OCI-LY1 (cell line): ENCODE measurements at regions not wholly inside any gene's neighbourhood (a gene's known extent, or its start where the extent isn't known, plus 50 kb on each side); places are given as distances from the start of the nearest gene placed in this dataset.

Experiments used
- H2AFZ ChIP-seq: fragments of 200-600 bp; sonication (generic), shearing (Covaris generic); 2 replicates; pipeline ENCODE4 v1.6.0; 2014; ENCODE audit warnings: antibody characterized with exemption, mild to moderate bottlenecking, low read length
- H3F3A ChIP-seq: fragments of 200-600 bp; sonication (generic), shearing (Covaris generic); 2 replicates; pipeline ENCODE4 v1.6.0; 2014; ENCODE audit warnings: mild to moderate bottlenecking, antibody characterized with exemption, low read length, moderate library complexity; ENCODE audit not compliant: insufficient read depth
- H3K27ac ChIP-seq: fragments of 200-600 bp; sonication (generic); 2 replicates; pipeline ENCODE4 v1.5.1; 2014; ENCODE audit warnings: low read length, mixed run types, mild to moderate bottlenecking, low read depth; ENCODE audit not compliant: poor library complexity, severe bottlenecking
- H3K27me3 ChIP-seq: fragments of 200-600 bp; sonication (generic); 2 replicates; pipeline ENCODE4 v1.6.0; 2014; ENCODE audit warnings: antibody characterized with exemption, mild to moderate bottlenecking, low read length, moderate library complexity; ENCODE audit not compliant: insufficient read depth
- H3K36me3 ChIP-seq: fragments of 200-600 bp; sonication (generic); 2 replicates; pipeline ENCODE4 v1.6.1; 2014; ENCODE audit warnings: mild to moderate bottlenecking, antibody characterized with exemption, low read length, moderate library complexity, mixed read lengths; ENCODE audit not compliant: insufficient read depth
- H3K4me1 ChIP-seq: fragments of 200-600 bp; sonication (generic); 2 replicates; pipeline ENCODE4 v1.5.1; 2014; ENCODE audit warnings: mild to moderate bottlenecking, low read length, moderate library complexity; ENCODE audit not compliant: insufficient read depth, severe bottlenecking
- H3K4me2 ChIP-seq: fragments of 200-600 bp; sonication (generic), shearing (Covaris generic); 2 replicates; pipeline ENCODE4 v1.6.1; 2014; ENCODE audit warnings: low read length
- H3K4me3 ChIP-seq: fragments of 200-600 bp; sonication (generic); 2 replicates; pipeline ENCODE4 v1.5.1; 2014; ENCODE audit warnings: low read length, low read depth, mild to moderate bottlenecking, mixed read lengths; ENCODE audit not compliant: poor library complexity, severe bottlenecking
- H3K79me2 ChIP-seq: fragments of 200-600 bp; shearing (Covaris generic); 2 replicates; pipeline ENCODE4 v1.6.1; 2016; ENCODE audit warnings: mixed run types, low read length, mixed read lengths; ENCODE audit not compliant: insufficient read depth
- H3K9ac ChIP-seq: fragments of 200-600 bp; sonication (generic), shearing (Covaris generic); 2 replicates; pipeline ENCODE4 v1.6.1; 2014; ENCODE audit warnings: mild to moderate bottlenecking, low read length, mixed read lengths
- H3K9me2 ChIP-seq: fragments of 200-600 bp; sonication (generic), shearing (Covaris generic); 2 replicates; pipeline ENCODE4 v1.6.1; 2014; ENCODE audit warnings: low read depth, mild to moderate bottlenecking, low read length, mixed read lengths
- H3K9me3 ChIP-seq: fragments of 200-600 bp; shearing (Covaris generic); 2 replicates; pipeline ENCODE4 v1.6.1; 2014; ENCODE audit warnings: low read length, mixed read lengths
- H4K20me1 ChIP-seq: fragments of 200-600 bp; sonication (generic), shearing (Covaris generic); 2 replicates; pipeline ENCODE4 v1.6.0; 2016; ENCODE audit warnings: mild to moderate bottlenecking, low read length; ENCODE audit not compliant: insufficient read depth
- CTCF ChIP-seq: fragments of 200-600 bp; sonication (generic), shearing (Covaris generic); IDR thresholded peaks from 2 replicates; pipeline ENCODE4 v1.5.1; 2017; ENCODE audit warnings: mild to moderate bottlenecking, antibody characterized with exemption, low read length, moderate library complexity, mixed read lengths
- EZH2 ChIP-seq: fragments of 200-600 bp; sonication (generic), shearing (Covaris generic); IDR thresholded peaks from 2 replicates; pipeline ENCODE4 v1.8.0; 2017; ENCODE audit warnings: borderline replicate concordance, mixed run types, mild to moderate bottlenecking, antibody characterized with exemption, low read length, moderate library complexity, mixed read lengths

- Histone ChIP-seq H3K4me3 (no peak overlapping the region), H3F3A (no peaks in the 10 kb centered on the region), H3K9me2 (no peaks in the 10 kb centered on the region), H3K9ac (no peak overlapping the region), H3K27ac (no peak overlapping the region), H3K36me3 (no peaks in the 10 kb centered on the region), H3K27me3 (no peaks in the 10 kb centered on the region), H3K4me2 (no peak overlapping the region), H2AFZ (no peak overlapping the region), H3K4me1 (no peaks in the 10 kb centered on the region), H3K9me3 (no peaks in the 10 kb centered on the region), H4K20me1 (no peaks in the 10 kb centered on the region), H3K79me2 (no peaks in the 10 kb centered on the region)
- TF ChIP-seq CTCF (no peak), EZH2 (no peak)
Measured at GRCh38 chr7:23968791-23969190, 258.8 kb downstream of the STK31 start.

GRCh38 chr7:23969443-23969842 lies 259.4 kb downstream of the STK31 start:
- Histone ChIP-seq H3K4me2 (no peak overlapping the region), H3K36me3 (no peaks in the 10 kb centered on the region), H3K79me2 (no peaks in the 10 kb centered on the region), H3K27me3 (no peaks in the 10 kb centered on the region), H2AFZ (no peak overlapping the region), H3K9me2 (no peaks in the 10 kb centered on the region), H3K4me1 (no peaks in the 10 kb centered on the region), H4K20me1 (no peaks in the 10 kb centered on the region), H3K4me3 (no peak overlapping the region), H3K9me3 (no peaks in the 10 kb centered on the region), H3K9ac (no peak overlapping the region), H3F3A (no peaks in the 10 kb centered on the region), H3K27ac (no peak overlapping the region)
- TF ChIP-seq CTCF (no peak), EZH2 (no peak)

- Histone ChIP-seq H3K9me2 (no peaks in the 10 kb centered on the region), H3K9ac (no peak overlapping the region), H3K27ac (no peak overlapping the region), H3K27me3 (no peaks in the 10 kb centered on the region), H3K36me3 (no peaks in the 10 kb centered on the region), H3K4me1 (no peaks in the 10 kb centered on the region), H3K9me3 (no peaks in the 10 kb centered on the region), H3K4me2 (no peak overlapping the region), H3K79me2 (no peaks in the 10 kb centered on the region), H2AFZ (no peak overlapping the region), H4K20me1 (no peaks in the 10 kb centered on the region), H3F3A (no peaks in the 10 kb centered on the region), H3K4me3 (no peak overlapping the region)
- TF ChIP-seq EZH2 (no peak), CTCF (no peak)
Measured at GRCh38 chr7:23970193-23970592, 260.2 kb downstream of the STK31 start.
